Gastrocnemius medialis (tissue), 4 donors: ENCODE measurements at regions not wholly inside any gene's neighbourhood (a gene's known extent, or its start where the extent isn't known, plus 50 kb on each side); places are given as distances from the start of the nearest gene placed in this dataset.

ENCODE experiments used
- CTCF ChIP-seq, 5 experiments: fragments of 450-650 bp in 3 of 5; fragments of 200-600 bp in 2 of 5; sonication (generic) in 2 of 5; IDR thresholded peaks in 4 of 5; conservative IDR thresholded peaks in 1 of 5; 1 replicate in 4 of 5; 2 replicates in 1 of 5; pipeline ENCODE4 v1.5.1; 2016 to 2019; ENCODE audit warnings: antibody characterized with exemption in 5 of 5, mild to moderate bottlenecking in 3 of 5, moderate library complexity in 3 of 5
- POLR2A ChIP-seq, 2 donors: fragments of 450-650 bp; IDR thresholded peaks; one replicate each; pipeline ENCODE4 v1.6.1; 2017; ENCODE audit warnings: antibody characterized with exemption in 2 of 2, mild to moderate bottlenecking in 2 of 2, moderate library complexity in 2 of 2

DNA sequence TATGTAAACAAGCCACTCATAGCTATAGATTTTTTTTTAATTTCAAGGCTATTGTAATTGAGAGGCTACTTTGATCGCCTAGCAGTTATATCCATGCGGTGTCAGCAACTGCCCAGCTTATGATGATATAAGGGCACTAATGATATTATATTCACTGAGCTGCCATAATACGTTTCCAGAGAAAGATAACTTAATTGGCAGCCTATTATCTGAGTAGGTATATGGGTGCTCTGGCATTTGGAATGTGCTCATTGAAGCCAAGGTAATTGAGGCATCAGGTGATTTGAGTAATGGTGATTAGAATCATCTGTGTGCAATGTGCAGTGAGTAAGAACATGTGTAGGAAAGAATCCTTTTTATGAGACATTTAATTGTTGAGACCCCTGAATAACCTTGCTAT is 490.0 kb downstream of the CENPC start:
- TF ChIP-seq CTCF (IDR thresholded peaks at IDR 0.05 in 4 of 5, conservative IDR thresholded peaks at IDR 0.05 in 1 of 5) (no peak), POLR2A (IDR thresholded peaks at IDR 0.05) (no peak)
